Endothelial cell of umbilical vein (primary cell): ENCODE measurements at regions not wholly inside any gene's neighbourhood (a gene's known extent, or its start where the extent isn't known, plus 50 kb on each side); places are given as distances from the start of the nearest gene placed in this dataset.

Experiments
- BruUV-seq: library from RNA; stranded (reverse); fragments of 400-500 nt; replicated peaks from 2 replicates; lab custom pipeline; 2021; lab: Mats Ljungman, UMichigan
- CTCF ChIA-PET: fragments of 300-600, 350-600 bp; sonication (Branson Sonifier 250); formaldehyde crosslinking; loops from one replicate; lab custom pipeline; 2021; ENCODE audit warnings: antibody characterized with exemption, inconsistent platforms; lab: Charles Lee
- POLR2A ChIA-PET: fragments of 300-600, 350-600 bp; sonication (Branson Sonifier 250); formaldehyde crosslinking; loops from one replicate; lab custom pipeline; 2021; ENCODE audit warnings: antibody characterized with exemption, inconsistent platforms; lab: Charles Lee
- DNase-seq: peaks from one replicate; pipeline ENCODE4 v3.0.0-alpha.2; 2011; ENCODE audit warnings: low read depth, low spot score
- FAIRE-seq: peaks from 2 replicates; lab custom pipeline; 2011; peaks lifted over from hg19 to GRCh38; lab: Jason Lieb, UNC
- H2AFZ ChIP-seq: 2 replicates; pipeline ENCODE4 v1.6.0; 2012; ENCODE audit warnings: low read depth, low read length, control low read depth, inconsistent platforms
- H3K27ac ChIP-seq: 2 replicates; pipeline ENCODE4 v1.5.1; 2011; ENCODE audit warnings: low read depth, mild to moderate bottlenecking, control low read depth, low read length, moderate library complexity; ENCODE audit not compliant: insufficient read depth
- H3K27me3 ChIP-seq, 2 experiments: 2 replicates each; pipeline versions ENCODE4 v1.6.0 to v1.6.1; 2011; ENCODE audit warnings: low read length in 2 of 2, mixed read lengths in 1 of 2; ENCODE audit not compliant: control insufficient read depth in 2 of 2, insufficient read depth in 2 of 2
- H3K36me3 ChIP-seq, 2 experiments: 2 replicates in 1 of 2; 3 replicates in 1 of 2; pipeline ENCODE4 v1.5.1; 2011; ENCODE audit warnings: low read length in 2 of 2, mild to moderate bottlenecking in 1 of 2, moderate library complexity in 1 of 2; ENCODE audit not compliant: control insufficient read depth in 2 of 2, insufficient read depth in 2 of 2; ENCODE audit errors: extremely low read depth in 1 of 2
- H3K4me1 ChIP-seq: 3 replicates; pipeline ENCODE4 v1.5.1; 2011; ENCODE audit warnings: mild to moderate bottlenecking, low read length; ENCODE audit not compliant: control insufficient read depth, insufficient read depth; ENCODE audit errors: extremely low read depth
- H3K4me2 ChIP-seq: 2 replicates; pipeline ENCODE4 v1.6.1; 2011; ENCODE audit warnings: low read length, control low read depth, mixed read lengths; ENCODE audit not compliant: insufficient read depth
- H3K4me3 ChIP-seq, 3 experiments: fragments of 200-600 bp in 1 of 3; sonication (generic), shearing (Covaris generic) in 1 of 3; replicated peaks in 1 of 3; 2 replicates each; pipeline ENCODE4 v1.5.1; 2011 to 2016; ENCODE audit warnings: control low read depth in 3 of 3, low read length in 3 of 3, mild to moderate bottlenecking in 2 of 3, inconsistent platforms in 1 of 3, low read depth in 1 of 3, moderate library complexity in 1 of 3; ENCODE audit not compliant: insufficient read depth in 1 of 3
- H3K79me2 ChIP-seq: 2 replicates; pipeline ENCODE4 v1.6.0; 2012; ENCODE audit warnings: low read length, inconsistent platforms; ENCODE audit not compliant: control insufficient read depth, insufficient read depth
- H3K9ac ChIP-seq: replicated peaks from 2 replicates; pipeline ENCODE3; 2011; ENCODE audit warnings: low read length, control low read depth; ENCODE audit not compliant: insufficient read depth; ENCODE audit errors: extremely low read depth
- H3K9me1 ChIP-seq: replicated peaks from 3 replicates; pipeline ENCODE4 v1.6.0; 2011; ENCODE audit warnings: mild to moderate bottlenecking, low read length; ENCODE audit not compliant: control insufficient read depth, insufficient read depth; ENCODE audit errors: extremely low read depth
- H3K9me3 ChIP-seq: replicated peaks from 2 replicates; pipeline ENCODE4 v1.5.1; 2012; ENCODE audit warnings: low read length, inconsistent platforms; ENCODE audit not compliant: control insufficient read depth, insufficient read depth
- H4K20me1 ChIP-seq: replicated peaks from 2 replicates; pipeline ENCODE3; 2011; ENCODE audit warnings: mild to moderate bottlenecking, low read length; ENCODE audit not compliant: control insufficient read depth, insufficient read depth; ENCODE audit errors: extremely low read depth
- CTCF ChIP-seq, 2 donors: IDR thresholded peaks; 1 replicate in 1 of 2; 2 replicates in 1 of 2; pipeline ENCODE4 v1.5.1; 2011; ENCODE audit warnings: low read length in 2 of 2, mild to moderate bottlenecking in 2 of 2, moderate library complexity in 2 of 2, control low read depth in 1 of 2, inconsistent platforms in 1 of 2, low read depth in 1 of 2; ENCODE audit not compliant: insufficient read depth in 1 of 2; ENCODE audit errors: extremely low read depth in 1 of 2
- EZH2 ChIP-seq: IDR thresholded peaks from 2 replicates; pipeline ENCODE4 v1.6.1; 2012; ENCODE audit warnings: borderline replicate concordance, low read depth, mild to moderate bottlenecking, moderate library complexity, low read length, inconsistent platforms; ENCODE audit not compliant: severe bottlenecking
- FOS ChIP-seq: IDR thresholded peaks from 2 replicates; pipeline ENCODE4 v1.6.1; 2011; ENCODE audit warnings: mild to moderate bottlenecking, low read length, moderate library complexity, borderline replicate concordance; ENCODE audit not compliant: insufficient read depth
- GATA2 ChIP-seq: IDR thresholded peaks from 2 replicates; pipeline ENCODE4 v1.7.0; 2011; ENCODE audit warnings: low read depth, mild to moderate bottlenecking, moderate library complexity, mixed read lengths, low read length; ENCODE audit not compliant: insufficient read length, insufficient read depth
- JUN ChIP-seq: IDR thresholded peaks from 2 replicates; pipeline ENCODE4 v1.6.1; 2011; ENCODE audit warnings: borderline replicate concordance, low read depth; ENCODE audit not compliant: insufficient read length, insufficient read depth
- MAX ChIP-seq: IDR thresholded peaks from 2 replicates; pipeline ENCODE4 v1.6.1; 2011; ENCODE audit not compliant: insufficient read depth, insufficient read length
- MYC ChIP-seq: IDR thresholded peaks from one replicate; pipeline ENCODE4 v1.6.1; 2011; ENCODE audit warnings: mild to moderate bottlenecking, low read depth, low read length
- POLR2A ChIP-seq: IDR thresholded peaks from 2 replicates; pipeline ENCODE4 v1.6.1; 2012; ENCODE audit warnings: low read depth, mild to moderate bottlenecking, control low read depth, low read length
- POLR2AphosphoS5 ChIP-seq: IDR thresholded peaks from 2 replicates; pipeline ENCODE4 v1.6.1; 2012; ENCODE audit warnings: low read depth, mild to moderate bottlenecking, control low read depth, low read length, moderate library complexity; ENCODE audit not compliant: insufficient read depth
- dilution Hi-C: fragments of 300-500 bp; cut with MboI; formaldehyde crosslinking; loops from one replicate; pipeline ENCODE4 v1.15.0; 2019; ENCODE audit warnings: low sequenced_read_pairs; ENCODE audit not compliant: extremely low pct_ligation_motif_present
- intact Hi-C: fragments of 100-400 bp; cut with micrococcal nuclease; formaldehyde crosslinking; loops from one replicate; pipeline ENCODE4 v1.10.0; 2022

- no peak for FAIRE-seq
- intact Hi-C loops: no loop called here
- CTCF ChIA-PET: interaction anchor here (1.1 kb wide), 1 partner anchor 30 kb away, joined by 3 read pairs; no protein-coding TSS in a partner anchor
Observed at GRCh38 chr15:77853910-77854309, 221.2 kb upstream of the LINGO1 start.

More at GRCh38 chr15:77853910-77854309, 221.2 kb upstream of the LINGO1 start:
- dilution Hi-C loops: no loop called here
- no peak overlapping the region for H3K4me3 ChIP-seq
- H3K4me2 ChIP-seq: no peak overlapping the region
- H4K20me1 ChIP-seq: no peaks in the 10 kb centered on the region
- no peaks in the 10 kb centered on the region for H3K36me3 ChIP-seq
- H3K27ac ChIP-seq: no peak overlapping the region
- no peaks in the 10 kb centered on the region for H3K9me1 ChIP-seq
- TF ChIP-seq POLR2A (no peak), POLR2AphosphoS5 (no peak), JUN (no peak), GATA2 (no peak), EZH2 (no peak), MYC (no peak), MAX (no peak), CTCF (IDR thresholded peaks at IDR 0.05; ENCODE audit: extremely low read depth in 1 of 2, insufficient read depth in 1 of 2, low read depth in 1 of 2, low read length in 2 of 2) (no peak), FOS (no peak)
- no peaks in the 10 kb centered on the region for H3K79me2 ChIP-seq
- no peak overlapping the region for H3K9ac ChIP-seq
- DNase-seq: no peak
- POLR2A ChIA-PET: no interaction called here
- H2AFZ ChIP-seq: no peak overlapping the region
- no TSS peak for BruUV-seq
- no peaks in the 10 kb centered on the region for H3K9me3 ChIP-seq
- H3K4me1 ChIP-seq: no peaks in the 10 kb centered on the region
- peaks cover 0 to 2% of the 10 kb centered on the region in 2 experiments for H3K27me3 ChIP-seq
